ENCODE measurements at regions not wholly inside any gene's neighbourhood (a gene's known extent, or its start where the extent isn't known, plus 50 kb on each side); places are given as distances from the start of the nearest gene placed in this dataset.

GRCh38 chr3:145522893-145523651 is 637.9 kb downstream of the PLOD2 start:
- H3K36me3 ChIP-seq = no peaks in the 10 kb centered on the region
- no peak overlapping the region for H3K27ac ChIP-seq
- no peak overlapping the region for H3K4me3 ChIP-seq
- DNase-seq (peak in 1 of 4 donors; percentile 34), ATAC-seq (no peak)
- intact Hi-C loops (cut with DNase I) = no loop called here
- H3K27me3 ChIP-seq = no peaks in the 10 kb centered on the region
- no peaks in the 10 kb centered on the region for H3K4me1 ChIP-seq
- TF ChIP-seq CTCF (IDR thresholded peaks at IDR 0.05) = no peak
- peaks cover 0 to 2% of the 10 kb centered on the region in 2 donors for H3K9me3 ChIP-seq

GRCh38 chr3:145531548-145531947 is 629.4 kb downstream of the PLOD2 start:
- ATAC-seq (no peak), DNase-seq (no peak)
- H3K27ac ChIP-seq = no peak overlapping the region
- H3K4me3 ChIP-seq = no peak overlapping the region
- intact Hi-C loops (cut with DNase I) = no loop called here
- no peak for TF ChIP-seq CTCF (IDR thresholded peaks at IDR 0.05)
- no peaks in the 10 kb centered on the region for H3K9me3 ChIP-seq
- H3K27me3 ChIP-seq = no peaks in the 10 kb centered on the region
- no peaks in the 10 kb centered on the region for H3K36me3 ChIP-seq
- no peaks in the 10 kb centered on the region for H3K4me1 ChIP-seq

- no peak for ATAC-seq
- Histone ChIP-seq H3K9me3 (no peaks in the 10 kb centered on the region), H3K27me3 (no peaks in the 10 kb centered on the region), H3K4me1 (no peaks in the 10 kb centered on the region), H3K27ac (no peak overlapping the region), H3K36me3 (no peaks in the 10 kb centered on the region), H3K4me3 (no peak overlapping the region)
- DNase-seq = peak in 2 of 4 donors; percentile 3 to 23
- TF ChIP-seq CTCF (IDR thresholded peaks at IDR 0.05) = no peak
- intact Hi-C loops (cut with DNase I) = no loop called here
Measured at GRCh38 chr3:145533696-145534095, 627.3 kb downstream of the PLOD2 start.

GRCh38 chr3:145536461-145536860 is 624.5 kb downstream of the PLOD2 start:
- TF ChIP-seq CTCF (IDR thresholded peaks at IDR 0.05) = no peak
- Histone ChIP-seq H3K27ac (no peak overlapping the region), H3K36me3 (no peaks in the 10 kb centered on the region), H3K27me3 (no peaks in the 10 kb centered on the region), H3K9me3 (peaks cover 0 to 1% of the 10 kb centered on the region in 2 donors), H3K4me1 (no peaks in the 10 kb centered on the region), H3K4me3 (no peak overlapping the region)
- no peak for DNase-seq
- peak; percentile 91 for ATAC-seq
- intact Hi-C loops (cut with DNase I) = no loop called here

- Histone ChIP-seq H3K27me3 (no peaks in the 10 kb centered on the region), H3K27ac (no peak overlapping the region), H3K4me1 (no peaks in the 10 kb centered on the region), H3K9me3 (peaks cover 0 to 9% of the 10 kb centered on the region in 2 donors), H3K36me3 (no peaks in the 10 kb centered on the region), H3K4me3 (no peak overlapping the region)
- ATAC-seq = no peak
- intact Hi-C loops (cut with DNase I) = no loop called here
- no peak for TF ChIP-seq CTCF (IDR thresholded peaks at IDR 0.05)
- DNase-seq = no peak
Measured at GRCh38 chr3:145550522-145550921, 610.5 kb downstream of the PLOD2 start.

Data from left lung (tissue), 4 donors.